HG03457 (cell line): ENCODE measurements at regions not wholly inside any gene's neighbourhood (a gene's known extent, or its start where the extent isn't known, plus 50 kb on each side); places are given as distances from the start of the nearest gene placed in this dataset.

ENCODE experiments used
- ATAC-seq: cut with Tn5 transposase; IDR thresholded peaks from one replicate; pipeline ENCODE4 v1.9.1; 2021; ENCODE audit warnings: moderate number of reproducible peaks; ENCODE audit not compliant: unreplicated experiment

DNA sequence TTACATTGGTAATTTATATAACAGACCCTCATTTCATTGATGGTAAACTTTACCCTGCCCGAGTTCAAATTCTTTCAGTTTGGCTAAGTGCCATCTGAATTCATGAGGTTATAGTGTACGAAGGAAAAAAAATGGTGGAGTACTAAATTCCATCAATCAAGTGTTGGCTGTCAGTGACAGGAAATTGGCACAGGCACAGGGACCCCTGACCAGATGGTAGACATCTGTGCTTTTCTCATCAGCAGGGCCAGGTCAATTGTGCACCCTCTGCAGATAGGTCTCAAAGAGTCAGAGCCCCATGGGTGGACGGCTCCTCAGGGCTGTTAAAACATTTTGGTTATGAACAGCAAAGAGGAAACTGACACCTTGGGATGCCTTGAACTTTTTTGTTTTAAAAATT lies 439.2 kb downstream of the SETBP1 start:
- no peak for ATAC-seq

GRCh38 chr18:45121146-45121545 lies 440.5 kb downstream of the SETBP1 start:
- no peak for ATAC-seq

DNA sequence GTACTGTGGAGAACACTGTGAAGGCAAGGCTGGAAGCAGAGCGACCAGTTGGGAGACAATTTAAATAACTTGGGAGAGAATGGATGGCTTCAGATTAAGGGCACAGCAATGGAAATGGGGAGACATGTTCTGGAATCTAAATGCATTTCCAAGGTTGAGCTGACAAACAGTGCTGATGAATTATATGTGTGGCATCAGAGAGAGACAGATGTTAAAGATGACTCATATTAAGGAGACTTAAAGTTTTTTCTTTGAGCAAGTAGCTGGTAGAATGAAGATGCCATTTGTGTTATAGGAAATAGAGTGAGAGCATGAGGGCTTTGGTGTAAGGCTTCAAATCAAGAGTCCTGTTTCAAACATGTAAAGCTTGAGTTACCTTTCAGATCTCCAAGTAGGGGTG lies 441.8 kb downstream of the SETBP1 start:
- no peak for ATAC-seq

DNA sequence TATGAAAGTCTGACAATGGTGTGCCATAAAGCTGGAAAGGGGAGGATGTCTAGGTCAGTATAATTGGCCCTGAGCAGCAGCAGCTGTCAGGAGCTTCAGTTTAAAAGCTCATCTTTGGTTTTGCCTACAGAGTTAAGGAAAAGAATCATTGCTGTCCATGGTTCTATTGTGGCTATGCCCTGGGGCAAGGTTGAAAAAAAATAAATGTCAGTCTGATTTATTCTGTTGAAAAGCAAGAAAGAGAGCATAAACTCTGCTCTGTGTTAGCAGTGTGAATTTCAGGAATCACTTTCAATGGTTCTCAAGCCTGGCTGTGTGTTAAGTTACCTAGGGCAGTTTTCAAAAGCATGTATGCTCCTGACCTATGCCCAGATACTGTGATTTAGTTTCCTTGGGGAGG lies 446.7 kb downstream of the SETBP1 start:
- ATAC-seq: no peak

- no peak for ATAC-seq
Measured at GRCh38 chr18:45133276-45133675, 452.6 kb downstream of the SETBP1 start.

- no peak for ATAC-seq
Measured at GRCh38 chr18:45136381-45137086, 455.8 kb downstream of the SETBP1 start.

GRCh38 chr18:45137087-45137419 lies 456.4 kb downstream of the SETBP1 start:
- no peak for ATAC-seq

DNA sequence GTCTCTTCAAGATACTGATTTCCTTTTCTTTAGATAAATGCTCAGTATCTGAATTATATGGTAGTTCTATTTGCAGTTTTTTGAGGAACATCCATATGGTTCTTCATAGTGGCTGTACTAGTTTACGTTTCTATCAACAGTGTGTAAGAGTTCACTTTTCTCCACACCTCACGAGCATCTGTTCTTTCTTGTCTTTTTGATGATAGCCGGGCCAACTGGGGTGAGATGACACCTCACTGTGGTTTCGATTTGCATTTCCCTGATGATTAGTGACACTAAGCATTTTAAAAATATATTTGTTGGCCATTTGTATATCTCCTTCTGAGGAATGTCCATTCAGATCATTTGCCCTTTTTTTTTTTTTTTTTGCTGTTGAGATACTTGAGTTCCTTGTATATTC lies 458.8 kb downstream of the SETBP1 start:
- no peak for ATAC-seq

GRCh38 chr18:45142868-45143267 lies 462.2 kb downstream of the SETBP1 start:
- no peak for ATAC-seq

DNA sequence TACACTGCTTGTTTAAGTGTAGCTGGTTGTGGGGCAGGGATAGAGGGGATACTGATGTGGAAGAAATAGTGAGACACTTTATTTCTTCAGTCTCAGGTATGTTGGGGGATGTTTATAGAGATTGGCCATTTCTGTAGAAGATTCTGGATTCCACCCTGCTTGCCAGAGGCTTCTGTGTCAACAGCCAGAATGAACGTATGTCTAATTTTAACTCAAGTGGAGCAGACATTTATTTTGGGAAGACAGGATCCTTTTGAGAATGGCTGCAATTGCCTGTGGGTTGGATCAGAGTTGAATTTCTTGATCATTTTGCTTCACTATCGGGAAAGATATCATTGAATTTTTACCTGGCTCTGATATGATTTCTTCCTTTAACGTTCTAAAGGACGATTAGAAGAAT lies 465.6 kb upstream of the SLC14A2 start:
- ATAC-seq: no peak

DNA sequence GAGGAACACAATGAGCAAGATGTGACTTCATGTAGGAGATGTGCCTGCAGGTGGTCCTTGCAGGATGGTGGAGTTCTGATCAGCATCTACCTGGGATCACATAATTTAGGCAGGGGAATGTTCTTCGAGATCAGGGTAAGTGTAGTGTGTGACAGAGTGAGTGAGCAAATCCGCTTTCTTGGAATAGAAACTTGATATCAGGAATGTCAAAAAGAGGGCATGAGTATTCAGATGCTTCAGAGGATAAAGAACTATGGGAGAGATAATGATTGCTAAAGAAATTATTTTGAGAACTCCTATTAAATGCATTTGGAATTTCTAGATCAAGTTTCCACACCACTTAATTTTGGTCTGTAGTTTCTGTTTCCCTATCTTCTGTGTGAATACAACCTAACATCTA lies 463.6 kb upstream of the SLC14A2 start:
- no peak for ATAC-seq

- no peak for ATAC-seq
Measured at GRCh38 chr18:45155526-45155925, 459.8 kb upstream of the SLC14A2 start.

DNA sequence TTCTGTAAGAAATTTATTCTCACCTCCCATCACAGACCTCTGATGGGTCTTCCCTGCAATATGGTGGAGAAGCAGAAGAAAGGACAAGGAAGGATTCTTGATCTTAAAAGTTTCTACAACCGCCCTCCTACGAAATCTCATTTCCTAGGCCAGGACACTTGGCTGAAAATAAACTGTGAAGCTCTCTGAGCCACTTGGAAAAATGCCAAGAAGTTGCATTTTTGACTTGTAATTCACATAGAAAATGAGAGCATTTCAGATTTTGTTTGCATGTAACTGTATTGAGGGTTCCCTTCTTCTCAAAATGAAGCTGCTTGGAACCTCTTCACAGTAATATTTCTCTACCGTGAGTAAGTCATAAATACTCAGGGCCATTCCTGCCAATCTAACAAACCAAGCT lies 458.3 kb upstream of the SLC14A2 start:
- ATAC-seq: no peak

DNA sequence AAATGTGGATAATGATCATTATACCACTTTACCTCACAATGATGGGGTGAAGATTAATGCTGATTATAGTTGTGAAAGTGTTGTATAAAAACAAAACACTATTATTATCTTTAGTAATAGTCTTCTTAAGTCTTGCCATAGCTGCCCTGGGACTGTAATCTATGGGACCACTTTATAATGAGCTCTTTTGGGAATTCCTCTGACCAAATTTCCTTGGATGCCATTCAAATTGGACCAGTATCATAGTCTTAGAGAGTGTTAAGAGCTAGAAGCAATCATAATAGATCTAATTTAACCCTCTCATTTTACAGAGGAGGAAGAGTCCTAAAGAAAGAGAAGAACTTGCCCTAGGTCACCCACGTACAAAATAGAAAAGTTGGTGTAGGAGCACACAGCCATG lies 457.7 kb upstream of the SLC14A2 start:
- ATAC-seq: no peak

GRCh38 chr18:45161850-45162249 lies 453.4 kb upstream of the SLC14A2 start:
- peak; percentile 76 for ATAC-seq

- ATAC-seq: no peak
Measured at GRCh38 chr18:45163871-45164270, 451.4 kb upstream of the SLC14A2 start.

DNA sequence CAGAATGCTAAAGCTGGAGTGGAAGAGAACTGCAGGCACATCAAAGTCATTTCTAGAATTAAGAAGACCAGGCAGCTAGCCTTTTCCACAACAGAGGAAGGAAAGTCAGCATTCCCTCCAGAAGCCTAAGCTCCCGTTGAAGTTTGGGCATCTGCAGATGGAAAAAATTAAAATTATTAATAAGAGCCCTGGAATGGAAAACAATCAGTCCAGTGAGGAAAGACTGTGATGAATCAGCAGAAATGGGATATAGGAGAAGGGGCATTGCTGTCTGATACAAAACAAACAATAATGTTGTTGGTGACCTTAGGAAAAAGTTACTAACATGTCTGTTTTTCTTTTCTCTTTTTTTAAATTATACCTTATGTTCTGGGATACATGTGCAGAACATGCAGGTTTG lies 450.7 kb upstream of the SLC14A2 start:
- ATAC-seq: no peak

DNA sequence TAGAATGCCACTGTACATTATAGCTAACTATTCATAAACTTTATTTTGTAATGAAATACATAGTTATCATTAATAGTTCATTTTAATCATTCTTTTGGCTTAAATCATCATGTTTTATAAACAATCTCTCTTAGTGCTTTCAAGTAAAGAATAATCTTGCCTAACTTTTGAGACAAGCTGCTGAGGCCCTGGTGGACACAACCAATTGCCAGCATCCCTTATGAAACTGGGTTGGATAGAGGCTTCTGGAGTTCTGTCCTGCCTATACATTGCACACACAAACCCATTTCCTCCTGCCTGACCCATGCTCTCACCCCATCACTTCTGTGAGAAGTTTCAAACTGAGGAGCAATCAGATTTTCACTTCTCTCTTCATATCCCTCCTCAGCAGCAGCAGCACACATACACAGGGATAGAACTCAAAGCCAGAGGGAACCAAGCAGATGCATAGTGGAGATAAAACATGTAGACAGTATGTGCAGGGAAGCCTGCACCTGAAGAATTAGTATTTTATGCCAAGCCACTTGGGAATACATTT lies 450.0 kb upstream of the SLC14A2 start:
- no peak for ATAC-seq

DNA sequence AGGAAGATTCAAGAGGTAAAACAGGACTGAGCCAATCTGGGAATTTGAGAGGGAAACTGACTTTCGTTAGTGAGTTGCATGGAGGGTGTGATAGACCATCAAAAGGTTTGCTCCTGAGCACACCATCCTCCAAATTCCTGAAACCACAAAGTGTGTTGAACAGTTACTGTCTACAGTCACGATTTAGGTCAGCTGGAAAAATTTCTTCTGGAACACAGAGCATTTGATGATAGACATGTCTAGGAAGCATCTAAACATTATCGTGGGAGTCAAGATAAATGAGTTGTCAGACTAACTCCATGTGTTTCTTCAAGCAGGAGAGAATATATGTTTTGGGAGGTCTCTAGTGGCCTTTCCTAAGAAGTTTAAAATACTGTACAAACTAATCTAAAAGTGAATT lies 449.4 kb upstream of the SLC14A2 start:
- no peak for ATAC-seq

- ATAC-seq: no peak
Measured at GRCh38 chr18:45166341-45166835, 448.9 kb upstream of the SLC14A2 start.

GRCh38 chr18:45166836-45167551 lies 448.3 kb upstream of the SLC14A2 start:
- no peak for ATAC-seq

DNA sequence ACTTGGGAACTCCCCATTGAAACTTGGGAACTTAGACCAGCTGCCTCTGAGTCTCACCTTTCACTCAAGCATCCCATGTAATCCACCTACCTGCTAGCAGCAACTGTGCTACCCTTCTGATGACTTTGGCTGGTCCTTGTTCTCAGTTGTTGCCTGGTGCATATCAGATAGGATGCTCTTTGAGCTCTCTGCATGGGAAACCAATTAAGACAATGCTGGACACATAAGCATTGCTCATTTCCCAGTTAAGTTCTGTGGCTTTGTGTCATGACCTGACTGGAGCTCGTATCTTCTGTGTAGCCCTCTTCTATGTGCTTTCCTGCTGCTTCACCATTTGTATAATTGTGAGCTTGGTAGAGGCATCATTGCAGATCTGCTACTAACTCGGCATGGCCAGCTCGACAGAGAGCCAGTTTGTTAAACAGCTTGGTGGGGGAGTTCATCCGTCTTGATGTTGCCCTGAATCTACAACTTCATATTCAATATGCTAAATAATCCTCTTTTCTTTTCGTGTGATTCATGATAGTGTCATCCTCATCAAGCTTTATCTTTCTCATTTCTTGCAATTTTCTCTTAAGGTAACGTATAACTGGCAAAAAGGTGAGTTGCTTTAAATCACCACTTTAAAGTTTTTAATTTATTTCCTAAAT lies 447.5 kb upstream of the SLC14A2 start:
- ATAC-seq: no peak
